CD14-positive monocyte (primary cell): ENCODE measurements at regions not wholly inside any gene's neighbourhood (a gene's known extent, or its start where the extent isn't known, plus 50 kb on each side); places are given as distances from the start of the nearest gene placed in this dataset.

Experiments used
- DNase-seq, 3 donors: peaks; one replicate each; pipeline ENCODE4 v3.0.0-alpha.2; 2011 to 2022
- H2AFZ ChIP-seq: 2 replicates; pipeline ENCODE4 v1.6.0; 2012; ENCODE audit warnings: mild to moderate bottlenecking, low read depth, low read length, inconsistent platforms; ENCODE audit not compliant: insufficient read depth, poor library complexity, severe bottlenecking
- H3K27ac ChIP-seq, 2 donors: 1 replicate in 1 of 2; 2 replicates in 1 of 2; pipeline ENCODE4 v1.5.1; 2012 to 2013; ENCODE audit warnings: low read length in 2 of 2, control low read depth in 1 of 2, inconsistent platforms in 1 of 2, low read depth in 1 of 2, mild to moderate bottlenecking in 1 of 2
- H3K27me3 ChIP-seq, 2 donors: one replicate each; pipeline versions ENCODE4 v1.6.0 to v1.6.1; 2011 to 2013; ENCODE audit warnings: low read length in 2 of 2; ENCODE audit not compliant: control insufficient read depth in 2 of 2, insufficient read depth in 2 of 2
- H3K36me3 ChIP-seq, 2 donors: replicated peaks in 1 of 2; 1 replicate in 1 of 2; 2 replicates in 1 of 2; pipeline versions ENCODE4 v1.5.1 to v1.6.1; 2012 to 2013; ENCODE audit warnings: low read length in 2 of 2, control low read depth in 1 of 2, inconsistent platforms in 1 of 2, mild to moderate bottlenecking in 1 of 2; ENCODE audit not compliant: insufficient read depth in 2 of 2, control insufficient read depth in 1 of 2
- H3K4me1 ChIP-seq, 2 donors: 1 replicate in 1 of 2; 2 replicates in 1 of 2; pipeline versions ENCODE4 v1.5.1 to v1.6.1; 2012 to 2013; ENCODE audit warnings: low read length in 2 of 2, control low read depth in 1 of 2, inconsistent platforms in 1 of 2, mild to moderate bottlenecking in 1 of 2, moderate library complexity in 1 of 2; ENCODE audit not compliant: insufficient read depth in 2 of 2, control insufficient read depth in 1 of 2
- H3K4me2 ChIP-seq: replicated peaks from 2 replicates; pipeline ENCODE3; 2012; ENCODE audit warnings: low read length, moderate library complexity, mild to moderate bottlenecking; ENCODE audit not compliant: poor library complexity, severe bottlenecking; ENCODE audit errors: extremely low read depth
- H3K4me3 ChIP-seq, 3 experiments: fragments of 200-600 bp in 1 of 3; sonication (generic) in 1 of 3; replicated peaks in 1 of 3; 1 replicate in 2 of 3; 2 replicates in 1 of 3; pipeline ENCODE4 v1.5.1; 2011 to 2013; ENCODE audit warnings: low read length in 3 of 3, mild to moderate bottlenecking in 3 of 3, control low read depth in 2 of 3, low read depth in 2 of 3, inconsistent platforms in 1 of 3, moderate library complexity in 1 of 3
- H3K79me2 ChIP-seq: 2 replicates; pipeline ENCODE4 v1.6.0; 2012; ENCODE audit warnings: mild to moderate bottlenecking, control low read depth, inconsistent platforms, low read length, moderate library complexity; ENCODE audit not compliant: insufficient read depth
- H3K9ac ChIP-seq: 2 replicates; pipeline ENCODE4 v1.6.0; 2017; ENCODE audit warnings: low read length, mild to moderate bottlenecking; ENCODE audit not compliant: insufficient read depth, poor library complexity, severe bottlenecking
- H3K9me3 ChIP-seq, 2 donors: replicated peaks in 1 of 2; 1 replicate in 1 of 2; 2 replicates in 1 of 2; pipeline versions ENCODE4 v1.5.1 to v1.6.1; 2012 to 2013; ENCODE audit warnings: low read length in 2 of 2, control low read depth in 1 of 2; ENCODE audit not compliant: control insufficient read depth in 1 of 2, insufficient read depth in 1 of 2
- H4K20me1 ChIP-seq: 2 replicates; pipeline ENCODE4 v1.6.0; 2012; ENCODE audit warnings: mild to moderate bottlenecking, low read length, control low read depth, moderate library complexity; ENCODE audit not compliant: insufficient read depth
- H3K27ac Mint-ChIP-seq, 7 donors: one replicate each; pipeline ENCODE4 v1.8.0; 2020; ENCODE audit warnings: mild to moderate bottlenecking in 7 of 7, mixed read lengths in 7 of 7, moderate library complexity in 6 of 7, inconsistent platforms in 2 of 7
- H3K27me3 Mint-ChIP-seq, 3 donors: one replicate each; pipeline ENCODE4 v1.8.0; 2021 to 2022; ENCODE audit warnings: low read depth in 3 of 3, mild to moderate bottlenecking in 3 of 3, mixed read lengths in 3 of 3, moderate library complexity in 3 of 3, inconsistent platforms in 1 of 3
- H3K36me3 Mint-ChIP-seq, 2 donors: one replicate each; pipeline ENCODE4 v1.8.0; 2020; ENCODE audit warnings: mixed read lengths in 2 of 2, inconsistent platforms in 1 of 2, mild to moderate bottlenecking in 1 of 2
- H3K4me1 Mint-ChIP-seq: one replicate; pipeline ENCODE4 v1.8.0; 2020; ENCODE audit warnings: mild to moderate bottlenecking, mixed read lengths
- H3K4me3 Mint-ChIP-seq, 2 donors: one replicate each; pipeline ENCODE4 v1.8.0; 2020; ENCODE audit warnings: mild to moderate bottlenecking in 2 of 2, mixed read lengths in 2 of 2, moderate library complexity in 1 of 2
- H3K9me3 Mint-ChIP-seq, 7 donors: one replicate each; pipeline ENCODE4 v1.8.0; 2020 to 2022; ENCODE audit warnings: mixed read lengths in 7 of 7, mild to moderate bottlenecking in 6 of 7, moderate library complexity in 6 of 7, inconsistent platforms in 2 of 7
- WGBS: methylation state at CpG from one replicate; pipeline ENCODE4 v1.1.5; 2013; ENCODE audit warnings: missing lambda C conversion rate; ENCODE audit not compliant: insufficient coverage; 5-methylcytosine and 5-hydroxymethylcytosine counted together
- intact Hi-C, 2 donors: fragments of 100-400 bp; cut with micrococcal nuclease; formaldehyde crosslinking; loops; one replicate each; pipeline versions ENCODE4 v1.15.0 to v1.15.1; 2023
- TF ChIP-seq, protein P1 (sequence below): fragments of 200-600 bp; IDR thresholded peaks from one replicate; pipeline ENCODE4 v1.8.0; 2022; ENCODE audit warnings: antibody characterized with exemption, mild to moderate bottlenecking

DNA sequence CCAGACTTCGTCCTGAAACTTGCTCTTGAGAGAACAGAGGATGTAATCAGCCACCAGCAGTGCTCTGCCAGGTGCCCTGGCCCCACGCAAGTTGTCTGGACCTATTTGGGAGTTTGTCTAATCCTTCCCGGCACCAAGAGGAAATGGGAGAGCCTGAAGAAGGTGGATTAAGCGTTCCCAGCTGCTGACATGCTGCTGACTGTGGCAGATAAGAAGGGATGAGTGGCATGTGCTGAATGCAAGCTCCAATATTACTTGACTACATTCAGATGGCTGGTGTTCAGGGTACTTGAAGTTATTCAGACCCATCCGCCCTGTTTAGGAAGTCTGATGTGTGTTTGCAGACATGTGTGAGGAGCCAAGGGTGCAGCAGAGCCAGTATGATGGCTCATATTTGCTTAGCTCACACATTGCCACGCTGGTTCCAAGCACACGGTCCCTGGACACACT, 440.6 kb upstream of the CCDC196 start:
- Histone ChIP-seq H4K20me1 (no peaks in the 10 kb centered on the region), H3K27ac (no peak overlapping the region), H3K4me1 (no peaks in the 10 kb centered on the region), H3K9me3 (no peaks in the 10 kb centered on the region), H3K27me3 (no peaks in the 10 kb centered on the region), H3K4me3 (no peak overlapping the region), H3K36me3 (no peaks in the 10 kb centered on the region), H2AFZ (no peak overlapping the region), H3K9ac (no peak overlapping the region), H3K4me2 (no peak overlapping the region), H3K79me2 (no peaks in the 10 kb centered on the region)
- Mint-ChIP-seq H3K4me3 (no peak overlapping the region), H3K27me3 (peaks cover 0 to 4% (median 0%) of the 10 kb centered on the region in 3 donors), H3K4me1 (no peaks in the 10 kb centered on the region), H3K9me3 (peaks cover 0 to 4% (median 0%) of the 10 kb centered on the region in 7 donors), H3K36me3 (no peaks in the 10 kb centered on the region), H3K27ac (no peak overlapping the region)
- DNase-seq, result no peak
- intact Hi-C loops, result no loop called here
- TF ChIP-seq, protein P1, sequence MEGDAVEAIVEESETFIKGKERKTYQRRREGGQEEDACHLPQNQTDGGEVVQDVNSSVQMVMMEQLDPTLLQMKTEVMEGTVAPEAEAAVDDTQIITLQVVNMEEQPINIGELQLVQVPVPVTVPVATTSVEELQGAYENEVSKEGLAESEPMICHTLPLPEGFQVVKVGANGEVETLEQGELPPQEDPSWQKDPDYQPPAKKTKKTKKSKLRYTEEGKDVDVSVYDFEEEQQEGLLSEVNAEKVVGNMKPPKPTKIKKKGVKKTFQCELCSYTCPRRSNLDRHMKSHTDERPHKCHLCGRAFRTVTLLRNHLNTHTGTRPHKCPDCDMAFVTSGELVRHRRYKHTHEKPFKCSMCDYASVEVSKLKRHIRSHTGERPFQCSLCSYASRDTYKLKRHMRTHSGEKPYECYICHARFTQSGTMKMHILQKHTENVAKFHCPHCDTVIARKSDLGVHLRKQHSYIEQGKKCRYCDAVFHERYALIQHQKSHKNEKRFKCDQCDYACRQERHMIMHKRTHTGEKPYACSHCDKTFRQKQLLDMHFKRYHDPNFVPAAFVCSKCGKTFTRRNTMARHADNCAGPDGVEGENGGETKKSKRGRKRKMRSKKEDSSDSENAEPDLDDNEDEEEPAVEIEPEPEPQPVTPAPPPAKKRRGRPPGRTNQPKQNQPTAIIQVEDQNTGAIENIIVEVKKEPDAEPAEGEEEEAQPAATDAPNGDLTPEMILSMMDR, result no peak
- WGBS, result 85% methylated on average over 4 of the region's 7 CpGs

DNA sequence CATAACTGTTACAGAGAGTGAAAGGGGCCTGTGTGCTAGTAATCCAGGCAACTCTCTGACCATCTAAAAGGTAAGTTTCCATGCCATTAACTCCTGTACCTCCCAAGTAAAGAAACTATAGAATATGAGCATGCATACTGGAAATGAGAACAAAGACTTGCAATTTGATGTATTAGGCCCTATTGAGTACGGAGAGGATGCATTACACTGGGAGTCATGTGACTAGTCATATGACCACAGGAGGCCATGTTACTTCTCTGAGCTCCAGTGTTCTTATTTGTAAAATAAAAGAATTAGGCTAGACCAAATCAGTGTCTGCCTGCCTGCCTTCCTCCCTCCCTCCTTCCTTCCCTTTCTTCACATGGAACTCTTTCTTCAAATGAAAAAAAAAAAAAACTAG, 440.1 kb upstream of the CCDC196 start:
- Mint-ChIP-seq H3K4me1 (no peaks in the 10 kb centered on the region), H3K27me3 (peaks cover 0 to 4% (median 0%) of the 10 kb centered on the region in 3 donors), H3K36me3 (no peaks in the 10 kb centered on the region), H3K4me3 (no peak overlapping the region), H3K9me3 (peaks cover 0 to 4% (median 0%) of the 10 kb centered on the region in 7 donors), H3K27ac (no peak overlapping the region)
- Histone ChIP-seq H4K20me1 (no peaks in the 10 kb centered on the region), H3K36me3 (no peaks in the 10 kb centered on the region), H3K4me2 (no peak overlapping the region), H3K4me3 (no peak overlapping the region), H3K79me2 (no peaks in the 10 kb centered on the region), H3K9me3 (no peaks in the 10 kb centered on the region), H3K9ac (no peak overlapping the region), H2AFZ (no peak overlapping the region), H3K4me1 (no peaks in the 10 kb centered on the region), H3K27ac (no peak overlapping the region), H3K27me3 (no peaks in the 10 kb centered on the region)
- WGBS, result no CpG with 5 or more reads among the region's 1 CpG
- intact Hi-C loops, result no loop called here
- DNase-seq, result no peak
- TF ChIP-seq, protein P1, result no peak
